OCI-LY7 (cell line): ENCODE measurements at regions not wholly inside any gene's neighbourhood (a gene's known extent, or its start where the extent isn't known, plus 50 kb on each side); places are given as distances from the start of the nearest gene placed in this dataset.

ENCODE experiments used
- BruUV-seq: library from RNA; stranded (reverse); fragments of 400-500 nt; replicated peaks from 2 replicates; lab custom pipeline; 2021; lab: Mats Ljungman, UMichigan
- CTCF ChIA-PET: fragments of 300-600 bp; sonication (Branson Sonifier 250); formaldehyde crosslinking; loops from one replicate; lab custom pipeline; 2022; ENCODE audit warnings: antibody characterized with exemption; ENCODE audit not compliant: unreplicated experiment; lab: Charles Lee
- POLR2A ChIA-PET: fragments of 300-600 bp; sonication (Branson Sonifier 250); formaldehyde crosslinking; loops from one replicate; lab custom pipeline; 2022; ENCODE audit warnings: antibody characterized with exemption; lab: Charles Lee
- DNase-seq: peaks from one replicate; pipeline ENCODE4 v3.0.0-alpha.2; 2015; ENCODE audit warnings: low spot score
- H2AFZ ChIP-seq: fragments of 200-600 bp; sonication (generic), shearing (Covaris generic); 2 replicates; pipeline ENCODE4 v1.6.1; 2014; ENCODE audit warnings: mild to moderate bottlenecking, antibody characterized with exemption, low read length, moderate library complexity
- H3K27ac ChIP-seq: fragments of 200-600 bp; sonication (generic); 2 replicates; pipeline ENCODE4 v1.5.1; 2014; ENCODE audit warnings: mixed run types, low read depth, mild to moderate bottlenecking, moderate library complexity, low read length, inconsistent platforms; ENCODE audit not compliant: poor library complexity, severe bottlenecking
- H3K36me3 ChIP-seq: fragments of 200-600 bp; sonication (generic); 2 replicates; pipeline ENCODE4 v1.6.1; 2014; ENCODE audit warnings: mild to moderate bottlenecking, antibody characterized with exemption, low read length, moderate library complexity, mixed read lengths; ENCODE audit not compliant: insufficient read depth
- H3K4me1 ChIP-seq: fragments of 200-600 bp; sonication (generic); 2 replicates; pipeline ENCODE4 v1.5.1; 2014; ENCODE audit warnings: mild to moderate bottlenecking, low read length; ENCODE audit not compliant: insufficient read depth, poor library complexity, severe bottlenecking
- H3K4me2 ChIP-seq: fragments of 200-600 bp; sonication (generic); 2 replicates; pipeline ENCODE4 v1.6.1; 2014; ENCODE audit warnings: mild to moderate bottlenecking, low read length
- H3K4me3 ChIP-seq: fragments of 200-600 bp; sonication (generic); 2 replicates; pipeline ENCODE4 v1.5.1; 2014; ENCODE audit warnings: mild to moderate bottlenecking, low read depth, low read length; ENCODE audit not compliant: poor library complexity, severe bottlenecking
- H3K79me2 ChIP-seq: fragments of 200-600 bp; sonication (generic); 2 replicates; pipeline ENCODE4 v1.6.1; 2016; ENCODE audit warnings: low read depth, mild to moderate bottlenecking, low read length, moderate library complexity, mixed read lengths; ENCODE audit not compliant: insufficient read depth
- H3K9me2 ChIP-seq: fragments of 200-600 bp; sonication (generic); 2 replicates; pipeline ENCODE4 v1.6.1; 2016; ENCODE audit warnings: mild to moderate bottlenecking, low read length, mixed read lengths; ENCODE audit not compliant: insufficient read depth
- H3K9me3 ChIP-seq: fragments of 200-600 bp; sonication (generic); 2 replicates; pipeline ENCODE4 v1.6.1; 2014; ENCODE audit warnings: mild to moderate bottlenecking, mixed run types, low read length, mixed read lengths
- H4K20me1 ChIP-seq: fragments of 200-600 bp; sonication (generic); 2 replicates; pipeline ENCODE4 v1.6.1; 2014; ENCODE audit warnings: mild to moderate bottlenecking, antibody characterized with exemption, low read length, moderate library complexity, mixed read lengths; ENCODE audit not compliant: insufficient read depth
- EZH2phosphoT487 ChIP-seq: fragments of 200-600 bp; sonication (generic); IDR thresholded peaks from 2 replicates; pipeline ENCODE4 v1.6.1; 2018; ENCODE audit warnings: low read depth, borderline replicate concordance, mild to moderate bottlenecking, mixed run types, antibody characterized with exemption, low read length, moderate library complexity, mixed read lengths
- intact Hi-C: fragments of 100-400 bp; cut with micrococcal nuclease; formaldehyde crosslinking; loops from one replicate; pipeline ENCODE4 v1.10.0; 2022; ENCODE audit not compliant: unreplicated experiment
- TF ChIP-seq, protein P1 (sequence below): fragments of 200-600 bp; sonication (generic); conservative IDR thresholded peaks from 2 replicates; pipeline ENCODE4 v1.5.1; 2014; ENCODE audit warnings: mild to moderate bottlenecking, antibody characterized with exemption, low read length, moderate library complexity, mixed read lengths

DNA sequence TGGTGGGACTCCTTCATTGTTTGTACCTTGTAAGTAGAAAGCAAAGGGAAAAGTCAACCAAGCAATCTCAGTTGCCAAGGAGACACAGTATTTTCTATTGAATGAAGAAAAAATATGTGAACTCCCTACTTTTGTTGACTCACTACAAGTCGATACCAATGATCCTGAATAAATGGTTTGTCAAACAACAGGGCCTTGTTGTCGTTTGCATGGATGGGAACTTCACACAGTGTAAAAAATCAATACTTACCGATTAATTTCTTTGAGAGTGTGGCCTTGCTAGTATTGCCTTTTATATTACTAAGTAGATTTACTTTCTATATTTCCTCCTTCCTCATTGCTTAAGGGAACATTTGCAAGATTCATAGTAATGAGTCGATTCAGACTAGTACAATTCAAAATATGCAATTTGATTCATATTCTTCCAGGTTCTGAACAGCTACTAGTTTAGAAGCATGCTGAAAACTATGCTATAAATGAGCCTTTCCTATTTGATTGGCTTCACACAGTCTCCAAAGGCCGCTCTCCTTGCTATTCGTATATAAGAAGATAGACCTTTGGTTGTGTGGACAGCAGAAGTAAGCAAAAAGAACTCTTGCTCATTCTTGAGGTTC lies 108.0 kb downstream of the ZNF330 start:
- intact Hi-C loops, result no loop called here
- H3K27ac ChIP-seq, result no peak overlapping the region
- no peak for DNase-seq
- no peak overlapping the region for H2AFZ ChIP-seq
- BruUV-seq, result no TSS peak
- ChIA-PET POLR2A (no interaction called here), CTCF (no interaction called here)
- H3K4me2 ChIP-seq, result no peak overlapping the region
- no peaks in the 10 kb centered on the region for H3K36me3 ChIP-seq
- H4K20me1 ChIP-seq, result no peaks in the 10 kb centered on the region
- no peaks in the 10 kb centered on the region for H3K4me1 ChIP-seq
- no peak for TF ChIP-seq EZH2phosphoT487
- TF ChIP-seq, protein P1, sequence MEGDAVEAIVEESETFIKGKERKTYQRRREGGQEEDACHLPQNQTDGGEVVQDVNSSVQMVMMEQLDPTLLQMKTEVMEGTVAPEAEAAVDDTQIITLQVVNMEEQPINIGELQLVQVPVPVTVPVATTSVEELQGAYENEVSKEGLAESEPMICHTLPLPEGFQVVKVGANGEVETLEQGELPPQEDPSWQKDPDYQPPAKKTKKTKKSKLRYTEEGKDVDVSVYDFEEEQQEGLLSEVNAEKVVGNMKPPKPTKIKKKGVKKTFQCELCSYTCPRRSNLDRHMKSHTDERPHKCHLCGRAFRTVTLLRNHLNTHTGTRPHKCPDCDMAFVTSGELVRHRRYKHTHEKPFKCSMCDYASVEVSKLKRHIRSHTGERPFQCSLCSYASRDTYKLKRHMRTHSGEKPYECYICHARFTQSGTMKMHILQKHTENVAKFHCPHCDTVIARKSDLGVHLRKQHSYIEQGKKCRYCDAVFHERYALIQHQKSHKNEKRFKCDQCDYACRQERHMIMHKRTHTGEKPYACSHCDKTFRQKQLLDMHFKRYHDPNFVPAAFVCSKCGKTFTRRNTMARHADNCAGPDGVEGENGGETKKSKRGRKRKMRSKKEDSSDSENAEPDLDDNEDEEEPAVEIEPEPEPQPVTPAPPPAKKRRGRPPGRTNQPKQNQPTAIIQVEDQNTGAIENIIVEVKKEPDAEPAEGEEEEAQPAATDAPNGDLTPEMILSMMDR, result no peak
- H3K4me3 ChIP-seq, result no peak overlapping the region
- H3K79me2 ChIP-seq, result no peaks in the 10 kb centered on the region
- H3K9me3 ChIP-seq, result no peaks in the 10 kb centered on the region
- H3K9me2 ChIP-seq, result no peaks in the 10 kb centered on the region

- CTCF ChIA-PET, result no interaction called here
- BruUV-seq, result no TSS peak
Observed at GRCh38 chr4:141329174-141329569, 108.5 kb downstream of the ZNF330 start.

GRCh38 chr4:141330616-141331015 lies 109.9 kb downstream of the ZNF330 start:
- no peak for TF ChIP-seq EZH2phosphoT487
- TF ChIP-seq, protein P1, result no peak
- H3K9me3 ChIP-seq, result no peaks in the 10 kb centered on the region
- no TSS peak for BruUV-seq
- no peak for DNase-seq
- H3K9me2 ChIP-seq, result no peaks in the 10 kb centered on the region
- H3K4me2 ChIP-seq, result no peak overlapping the region
- no peaks in the 10 kb centered on the region for H3K4me1 ChIP-seq
- H3K36me3 ChIP-seq, result no peaks in the 10 kb centered on the region
- ChIA-PET POLR2A (interaction anchor here (0.9 kb wide), 1 partner anchor 16 kb away, joined by 3 read pairs; no protein-coding TSS in a partner anchor), CTCF (no interaction called here)
- no peaks in the 10 kb centered on the region for H4K20me1 ChIP-seq
- no peak overlapping the region for H3K4me3 ChIP-seq
- intact Hi-C loops, result no loop called here
- no peaks in the 10 kb centered on the region for H3K79me2 ChIP-seq
- no peak overlapping the region for H2AFZ ChIP-seq
- H3K27ac ChIP-seq, result no peak overlapping the region

More at GRCh38 chr4:141329174-141329569, 108.5 kb downstream of the ZNF330 start:
- no peaks in the 10 kb centered on the region for H3K4me1 ChIP-seq
- TF ChIP-seq EZH2phosphoT487, result no peak
- TF ChIP-seq, protein P1, result no peak
- no peaks in the 10 kb centered on the region for H3K79me2 ChIP-seq
- POLR2A ChIA-PET, result interaction anchor here (0.6 kb wide), 1 partner anchor 464 kb away, joined by 3 read pairs; no protein-coding TSS in a partner anchor
- H3K27ac ChIP-seq, result no peak overlapping the region
- intact Hi-C loops, result no loop called here
- H2AFZ ChIP-seq, result no peak overlapping the region
- H3K36me3 ChIP-seq, result no peaks in the 10 kb centered on the region
- DNase-seq, result no peak
- no peaks in the 10 kb centered on the region for H4K20me1 ChIP-seq
- H3K9me3 ChIP-seq, result no peaks in the 10 kb centered on the region
- H3K9me2 ChIP-seq, result no peaks in the 10 kb centered on the region
- H3K4me2 ChIP-seq, result no peak overlapping the region
- no peak overlapping the region for H3K4me3 ChIP-seq
